B cell (primary cell): ENCODE measurements at regions not wholly inside any gene's neighbourhood (a gene's known extent, or its start where the extent isn't known, plus 50 kb on each side); places are given as distances from the start of the nearest gene placed in this dataset.

Experiments used
- ATAC-seq: fragments of 200-7000 bp; cut with Tn5 transposase; one replicate; pipeline ENCODE4 v1.10.0; 2021; ENCODE audit warnings: low read depth, mild to moderate bottlenecking, moderate number of reproducible peaks, moderate library complexity
- CTCF ChIA-PET: fragments of 350-600 bp; sonication (Branson Sonifier 250); formaldehyde crosslinking; loops from one replicate; lab custom pipeline; 2021; ENCODE audit warnings: antibody characterized with exemption, inconsistent platforms; lab: Charles Lee
- POLR2A ChIA-PET: fragments of 350-600 bp; sonication (Branson Sonifier 250); formaldehyde crosslinking; loops from one replicate; lab custom pipeline; 2021; ENCODE audit warnings: antibody characterized with exemption; lab: Charles Lee
- DNase-seq: peaks from one replicate; pipeline ENCODE4 v3.0.0; 2013
- H2AFZ ChIP-seq: 2 replicates; pipeline ENCODE4 v1.6.1; 2012; ENCODE audit warnings: mild to moderate bottlenecking, low read depth, low read length; ENCODE audit not compliant: insufficient read depth, poor library complexity, severe bottlenecking
- H3K27ac ChIP-seq, 2 donors: 1 replicate in 1 of 2; 2 replicates in 1 of 2; pipeline ENCODE4 v1.5.1; 2012 to 2013; ENCODE audit warnings: low read length in 2 of 2, mild to moderate bottlenecking in 2 of 2, moderate library complexity in 1 of 2
- H3K27me3 ChIP-seq, 4 experiments: fragments of 200-600 bp in 1 of 4; sonication (generic) in 1 of 4; replicated peaks in 1 of 4; 1 replicate in 2 of 4; 2 replicates in 2 of 4; pipeline versions ENCODE4 v1.6.1 to v1.7.0; 2013 to 2016; ENCODE audit warnings: low read length in 3 of 4, mild to moderate bottlenecking in 2 of 4, mixed read lengths in 1 of 4, moderate library complexity in 1 of 4; ENCODE audit not compliant: insufficient read depth in 4 of 4, control insufficient read depth in 3 of 4; ENCODE audit errors: control extremely low read depth in 1 of 4
- H3K36me3 ChIP-seq, 2 experiments: replicated peaks in 1 of 2; 1 replicate in 1 of 2; 2 replicates in 1 of 2; pipeline versions ENCODE4 v1.6.1 to v1.7.1; 2013; ENCODE audit warnings: low read length in 1 of 2; ENCODE audit not compliant: insufficient read depth in 2 of 2, control insufficient read depth in 1 of 2; ENCODE audit errors: control extremely low read depth in 1 of 2, extremely low read depth in 1 of 2
- H3K4me1 ChIP-seq, 2 donors: fragments of 200-600 bp in 1 of 2; sonication (generic) in 1 of 2; 1 replicate in 1 of 2; 2 replicates in 1 of 2; pipeline versions ENCODE4 v1.5.1 to v1.6.1; 2013 to 2017; ENCODE audit warnings: low read length in 2 of 2; ENCODE audit not compliant: control insufficient read depth in 2 of 2, insufficient read depth in 2 of 2
- H3K4me2 ChIP-seq: replicated peaks from 2 replicates; pipeline ENCODE3; 2012; ENCODE audit warnings: mild to moderate bottlenecking, low read depth, low read length; ENCODE audit not compliant: poor library complexity, severe bottlenecking
- H3K4me3 ChIP-seq, 5 experiments: fragments of 200-600 bp in 1 of 5; sonication (generic) in 1 of 5; 1 replicate in 3 of 5; 2 replicates in 2 of 5; pipeline versions ENCODE4 v1.5.1 to v1.7.0; 2011 to 2016; ENCODE audit warnings: low read length in 4 of 5, mild to moderate bottlenecking in 4 of 5, low read depth in 2 of 5, control low read depth in 1 of 5, moderate library complexity in 1 of 5; ENCODE audit not compliant: insufficient read depth in 1 of 5; ENCODE audit errors: control extremely low read depth in 1 of 5, extremely low read depth in 1 of 5
- H3K79me2 ChIP-seq: fragments of 200-600 bp; sonication (generic); one replicate; pipeline ENCODE4 v1.6.0; 2016; ENCODE audit warnings: low read length; ENCODE audit not compliant: control insufficient read depth, insufficient read depth
- H3K9ac ChIP-seq: fragments of 200-600 bp; sonication (generic); 2 replicates; pipeline ENCODE4 v1.6.1; 2017; ENCODE audit warnings: mild to moderate bottlenecking, low read length, moderate library complexity
- H3K9me3 ChIP-seq, 3 donors: one replicate each; pipeline versions ENCODE4 v1.6.1 to v1.7.1; 2013; ENCODE audit warnings: low read length in 2 of 3; ENCODE audit not compliant: control insufficient read depth in 2 of 3, insufficient read depth in 1 of 3; ENCODE audit errors: control extremely low read depth in 1 of 3
- H4K20me1 ChIP-seq: 2 replicates; pipeline ENCODE4 v1.6.0; 2012; ENCODE audit warnings: mild to moderate bottlenecking, low read length; ENCODE audit not compliant: insufficient read depth, control insufficient read depth, poor library complexity, severe bottlenecking
- H3K27ac Mint-ChIP-seq: one replicate; pipeline ENCODE4 v1.8.0; 2021; ENCODE audit warnings: mixed read lengths
- H3K27me3 Mint-ChIP-seq: one replicate; pipeline ENCODE4 v1.8.0; 2021; ENCODE audit warnings: mixed read lengths
- H3K4me1 Mint-ChIP-seq: one replicate; pipeline ENCODE4 v1.8.0; 2021; ENCODE audit warnings: mixed read lengths
- H3K4me3 Mint-ChIP-seq: one replicate; pipeline ENCODE4 v1.8.0; 2021; ENCODE audit warnings: mixed read lengths
- H3K9me3 Mint-ChIP-seq: one replicate; pipeline ENCODE4 v1.8.0; 2022; ENCODE audit warnings: mixed read lengths; ENCODE audit not compliant: insufficient read depth
- CTCF ChIP-seq: fragments of 200-600 bp; IDR thresholded peaks from one replicate; pipeline ENCODE4 v1.8.0; 2022; ENCODE audit warnings: antibody characterized with exemption, mild to moderate bottlenecking
- EZH2 ChIP-seq: IDR thresholded peaks from 2 replicates; pipeline ENCODE4 v1.6.1; 2012; ENCODE audit warnings: borderline replicate concordance, low read depth, mild to moderate bottlenecking, moderate library complexity, low read length; ENCODE audit not compliant: insufficient read depth, poor library complexity, severe bottlenecking
- whole genome bisulfite sequencing: methylation state at CpG from one replicate; pipeline ENCODE4 v1.1.5; 2013; ENCODE audit warnings: missing lambda C conversion rate; ENCODE audit not compliant: insufficient coverage; 5-methylcytosine and 5-hydroxymethylcytosine counted together
- intact Hi-C: fragments of 100-400 bp; cut with micrococcal nuclease; formaldehyde crosslinking; loops from one replicate; pipeline ENCODE4 v1.10.0; 2022

GRCh38 chr7:84271543-84271942, 77.0 kb upstream of the SEMA3A start:
- no peak overlapping the region for H3K27ac Mint-ChIP-seq
- CTCF ChIA-PET, result no interaction called here

GRCh38 chr7:84264396-84264795, 69.8 kb upstream of the SEMA3A start:
- intact Hi-C loops, result no loop called here
- no peak overlapping the region for H3K27ac Mint-ChIP-seq
- ATAC-seq, result no peak
- H3K9ac ChIP-seq, result no peak overlapping the region
- no peaks in the 10 kb centered on the region for H3K27me3 ChIP-seq
- H3K9me3 Mint-ChIP-seq, result no peaks in the 10 kb centered on the region
- no peak overlapping the region for H3K4me3 Mint-ChIP-seq
- no peaks in the 10 kb centered on the region for H3K4me1 ChIP-seq
- 78% methylated on average over 1 of the region's 2 CpGs for WGBS
- ChIA-PET CTCF (no interaction called here), POLR2A (no interaction called here)
- no peak overlapping the region for H3K4me2 ChIP-seq
- H3K27me3 Mint-ChIP-seq, result no peaks in the 10 kb centered on the region
- no peak for DNase-seq
- no peaks in the 10 kb centered on the region for H4K20me1 ChIP-seq
- no peak overlapping the region for H2AFZ ChIP-seq
- H3K36me3 ChIP-seq, result no peaks in the 10 kb centered on the region
- no peak for TF ChIP-seq EZH2
- TF ChIP-seq CTCF, result no peak
- H3K4me3 ChIP-seq, result no peak overlapping the region
- H3K27ac ChIP-seq, result no peak overlapping the region
- H3K4me1 Mint-ChIP-seq, result no peaks in the 10 kb centered on the region
- H3K9me3 ChIP-seq, result peaks cover 0 to 8% (median 0%) of the 10 kb centered on the region in 3 donors
- no peaks in the 10 kb centered on the region for H3K79me2 ChIP-seq

More at GRCh38 chr7:84271543-84271942, 77.0 kb upstream of the SEMA3A start:
- no peaks in the 10 kb centered on the region for H3K4me1 ChIP-seq
- H3K9me3 Mint-ChIP-seq, result peaks cover 2% of the 10 kb centered on the region
- ATAC-seq (no peak), DNase-seq (no peak)
- H3K4me3 Mint-ChIP-seq, result no peak overlapping the region
- H3K9me3 ChIP-seq, result no peaks in the 10 kb centered on the region
- WGBS, result 80% methylated on average over 1 of the region's 1 CpG
- no peaks in the 10 kb centered on the region for H4K20me1 ChIP-seq
- TF ChIP-seq CTCF (no peak), EZH2 (no peak)
- intact Hi-C loops, result no loop called here
- POLR2A ChIA-PET, result no interaction called here
- H3K4me2 ChIP-seq, result no peak overlapping the region
- H3K4me3 ChIP-seq, result no peak overlapping the region
- no peaks in the 10 kb centered on the region for H3K27me3 Mint-ChIP-seq
- H3K9ac ChIP-seq, result no peak overlapping the region
- H3K79me2 ChIP-seq, result no peaks in the 10 kb centered on the region
- no peaks in the 10 kb centered on the region for H3K36me3 ChIP-seq
- H3K4me1 Mint-ChIP-seq, result no peaks in the 10 kb centered on the region
- no peaks in the 10 kb centered on the region for H3K27me3 ChIP-seq
- no peak overlapping the region for H3K27ac ChIP-seq
- H2AFZ ChIP-seq, result no peak overlapping the region
